NOMO-1 (cell line): ENCODE measurements at regions not wholly inside any gene's neighbourhood (a gene's known extent, or its start where the extent isn't known, plus 50 kb on each side); places are given as distances from the start of the nearest gene placed in this dataset.

ENCODE experiments used
- DNase-seq, 2 experiments: peaks; one replicate each; lab custom pipeline; 2025; ENCODE audit not compliant: unreplicated experiment in 2 of 2; lab: John Stamatoyannopoulos, UW

DNA sequence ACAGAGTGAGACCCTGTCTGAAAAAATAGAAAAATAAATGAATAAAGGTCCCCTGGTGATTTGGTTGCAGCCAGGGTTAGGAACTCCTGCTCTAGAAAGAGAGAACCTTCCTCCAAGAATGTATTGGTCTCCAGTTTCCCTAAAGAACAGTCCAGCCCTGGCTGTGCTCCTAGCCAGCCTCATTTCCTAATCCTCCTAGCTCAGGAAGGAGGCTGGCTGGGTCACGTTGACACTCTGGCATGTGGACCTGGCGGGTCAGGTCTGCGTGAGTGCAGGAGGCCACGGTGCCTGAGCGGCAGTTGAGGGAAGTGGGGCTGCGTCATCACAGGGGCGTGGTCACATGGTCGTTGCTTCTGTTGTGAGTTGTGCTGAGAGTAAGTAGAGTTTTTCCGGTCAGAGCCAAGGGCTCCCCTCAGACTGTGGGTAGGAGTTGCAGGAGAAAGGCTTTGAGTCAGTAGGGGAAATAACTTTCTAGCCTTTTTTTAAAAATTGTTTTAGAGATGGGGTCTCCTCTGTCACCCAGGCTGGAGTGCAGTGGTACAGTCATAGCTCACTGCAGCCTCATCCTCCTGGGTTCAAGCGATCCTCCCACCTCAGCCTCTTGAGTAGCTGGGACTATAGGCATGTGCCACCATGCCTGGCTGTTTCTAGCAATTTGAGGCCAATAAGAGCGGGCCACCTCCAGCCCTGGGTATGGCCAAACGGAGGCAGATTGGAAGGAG lies 194.0 kb upstream of the CIBAR2 start:
- peak; percentile 81 to 90 for DNase-seq

DNA sequence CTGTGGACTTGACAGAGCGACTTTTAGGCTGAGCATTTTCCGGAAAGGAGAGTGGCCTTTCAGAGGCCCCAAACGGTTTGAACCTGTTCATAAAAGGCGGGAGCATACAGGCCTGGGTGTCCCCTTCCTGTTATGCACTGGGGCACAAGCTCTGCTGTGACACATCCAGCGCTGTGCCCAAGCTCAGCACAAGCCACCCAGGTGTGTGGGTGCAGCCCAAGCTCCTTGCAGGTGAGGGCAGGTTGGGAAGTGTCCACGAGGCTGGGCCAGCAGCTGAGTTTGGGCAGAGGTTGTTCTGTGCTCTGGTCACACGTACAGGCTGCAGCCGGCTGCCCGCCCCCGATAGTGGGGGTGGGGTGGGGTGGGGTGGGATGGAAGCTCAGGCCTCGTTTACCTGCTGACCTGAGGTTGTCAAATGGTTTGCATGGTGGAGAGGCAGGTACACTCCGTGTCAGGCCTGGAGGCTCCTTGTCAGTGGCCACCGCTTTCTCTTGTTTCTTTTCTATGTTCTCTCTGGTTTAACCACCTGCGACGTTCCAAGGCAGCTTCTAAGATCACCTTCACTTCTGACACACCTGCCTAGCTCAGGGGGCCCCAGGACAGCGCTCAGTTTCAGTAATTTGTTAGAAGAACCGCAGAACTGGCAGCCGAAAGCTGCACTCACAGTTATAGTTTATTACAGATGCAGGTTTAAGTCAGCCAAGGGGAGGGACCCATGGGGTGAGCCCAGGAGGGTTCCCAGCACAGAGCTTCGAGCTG lies 194.7 kb upstream of the CIBAR2 start:
- no peak for DNase-seq

DNA sequence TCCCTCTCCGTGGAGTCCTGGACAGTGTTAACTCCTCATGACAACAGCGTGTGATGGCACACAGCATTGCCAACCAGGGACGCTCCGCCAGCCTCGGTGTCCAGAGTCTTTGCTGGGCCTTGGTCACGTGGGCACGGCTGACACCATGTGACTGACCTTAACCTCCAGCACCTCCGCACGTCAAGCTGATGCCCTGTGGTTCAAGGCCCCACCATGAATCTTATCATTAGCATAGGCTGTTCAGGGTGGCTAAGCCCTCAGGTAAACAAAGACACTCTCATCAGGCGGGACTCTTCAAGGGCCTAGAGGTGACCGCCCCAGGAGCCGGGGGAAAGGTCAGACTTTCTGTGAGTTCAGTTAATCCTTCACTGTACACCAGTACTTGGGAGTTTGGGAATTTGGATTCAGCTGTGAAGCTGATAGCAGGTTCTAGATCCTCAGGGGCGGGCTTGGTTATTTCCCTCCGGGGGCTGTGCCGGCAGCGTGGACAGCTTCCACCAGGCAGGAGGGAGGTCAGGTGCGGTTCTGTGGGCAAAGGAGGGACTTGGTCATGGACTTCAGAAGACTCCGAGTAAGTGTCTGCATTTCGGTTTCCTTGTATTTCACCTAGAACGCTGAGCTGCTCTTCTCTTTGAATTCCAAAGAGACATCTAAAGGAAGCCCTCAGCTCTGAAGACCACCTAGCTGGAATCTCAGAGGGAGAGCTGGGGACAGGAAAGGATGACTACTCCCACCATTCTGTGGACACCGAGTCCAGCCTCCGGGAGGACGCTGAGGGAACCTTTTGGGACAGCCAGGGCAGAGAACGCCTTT lies 195.5 kb upstream of the CIBAR2 start:
- no peak for DNase-seq

DNA sequence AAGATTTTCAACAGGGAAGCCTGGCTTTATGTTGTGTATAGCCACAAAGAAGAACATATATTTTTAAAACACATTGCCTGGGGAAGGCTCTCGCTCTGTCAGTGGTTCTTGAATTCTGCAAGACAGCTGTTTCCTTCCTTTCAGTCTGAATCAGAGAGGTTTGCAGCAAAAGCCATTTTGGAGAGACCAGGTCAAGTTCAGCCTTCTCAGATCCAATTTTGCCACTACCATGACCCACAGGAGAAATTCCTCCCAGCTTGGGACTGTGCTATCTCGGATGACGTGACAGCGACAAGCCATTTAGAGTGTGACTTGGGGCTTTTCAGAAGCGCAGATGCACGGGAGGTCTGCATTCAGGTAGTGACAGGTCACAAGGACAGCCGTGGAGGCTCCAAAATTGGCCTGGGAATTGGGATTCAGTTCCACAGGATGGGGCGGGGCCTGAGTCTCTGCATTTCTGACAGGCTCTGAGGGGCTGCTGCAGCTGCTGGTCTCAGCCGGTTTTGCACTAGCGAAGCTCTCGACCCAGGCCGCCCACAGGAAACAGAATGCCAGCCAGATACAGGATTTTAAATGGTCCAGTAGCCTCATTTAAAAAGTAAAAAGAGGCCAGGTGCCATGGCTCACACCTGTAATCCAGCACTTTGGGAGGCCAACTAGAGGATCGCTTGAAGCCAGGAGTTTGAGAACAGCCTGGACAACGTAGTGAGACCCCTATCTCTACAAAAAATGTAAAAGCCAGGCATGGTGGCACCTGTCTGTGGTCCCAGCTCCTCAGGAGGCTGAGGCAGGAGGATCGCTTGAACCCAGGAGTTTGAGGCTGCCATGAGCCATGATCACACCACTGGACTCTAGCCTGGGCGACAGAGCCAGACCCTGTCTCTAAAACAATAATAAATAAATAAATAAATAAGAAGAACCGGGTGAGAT lies 196.6 kb upstream of the CIBAR2 start:
- DNase-seq: peak; percentile 25 to 39

DNA sequence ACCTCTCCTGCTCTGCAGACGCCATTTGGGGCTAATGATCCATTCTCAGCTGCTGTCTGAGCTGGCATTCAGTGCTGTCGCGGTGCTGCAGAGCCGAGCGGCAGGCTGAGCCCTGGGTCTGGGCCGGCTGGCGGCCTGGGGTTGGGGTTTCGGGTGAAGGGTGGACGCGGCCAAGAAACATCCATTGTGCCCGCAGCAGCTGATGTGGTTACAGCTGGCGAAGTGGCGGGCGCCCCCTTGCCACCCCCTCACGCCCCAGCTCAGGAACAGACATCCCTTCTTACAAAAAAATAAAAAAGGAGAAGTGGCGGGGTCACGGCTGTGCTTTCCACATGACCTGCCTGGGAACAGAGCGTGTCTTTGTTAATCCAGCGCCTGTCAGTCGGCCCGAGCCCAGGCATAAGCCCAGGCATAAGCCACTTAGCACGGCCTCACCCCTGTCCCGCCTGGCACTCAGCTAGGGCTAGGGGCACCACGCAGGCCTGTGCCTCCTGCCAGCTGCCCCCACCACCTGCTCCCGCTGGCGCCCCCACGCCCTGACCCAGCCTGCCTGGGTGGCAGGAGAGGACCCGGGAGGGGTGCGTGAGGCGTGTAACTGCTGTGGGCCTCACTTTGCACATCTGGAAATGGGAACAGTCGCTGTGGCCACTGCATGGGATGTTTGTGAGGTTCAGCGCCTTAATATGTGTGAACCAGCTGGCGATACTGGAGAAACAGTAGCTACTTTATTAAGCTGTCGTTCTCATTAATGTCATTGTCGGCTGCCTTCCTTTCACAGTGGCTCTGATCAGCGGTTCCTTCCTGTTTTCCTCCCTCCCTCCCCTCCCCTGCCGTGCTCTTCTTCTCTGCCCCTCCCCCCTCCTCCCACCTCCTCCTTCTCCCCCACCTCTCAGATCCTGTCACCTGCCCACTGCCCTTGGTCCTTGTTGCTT lies 197.7 kb upstream of the CIBAR2 start:
- peak; percentile 82 to 83 for DNase-seq

DNA sequence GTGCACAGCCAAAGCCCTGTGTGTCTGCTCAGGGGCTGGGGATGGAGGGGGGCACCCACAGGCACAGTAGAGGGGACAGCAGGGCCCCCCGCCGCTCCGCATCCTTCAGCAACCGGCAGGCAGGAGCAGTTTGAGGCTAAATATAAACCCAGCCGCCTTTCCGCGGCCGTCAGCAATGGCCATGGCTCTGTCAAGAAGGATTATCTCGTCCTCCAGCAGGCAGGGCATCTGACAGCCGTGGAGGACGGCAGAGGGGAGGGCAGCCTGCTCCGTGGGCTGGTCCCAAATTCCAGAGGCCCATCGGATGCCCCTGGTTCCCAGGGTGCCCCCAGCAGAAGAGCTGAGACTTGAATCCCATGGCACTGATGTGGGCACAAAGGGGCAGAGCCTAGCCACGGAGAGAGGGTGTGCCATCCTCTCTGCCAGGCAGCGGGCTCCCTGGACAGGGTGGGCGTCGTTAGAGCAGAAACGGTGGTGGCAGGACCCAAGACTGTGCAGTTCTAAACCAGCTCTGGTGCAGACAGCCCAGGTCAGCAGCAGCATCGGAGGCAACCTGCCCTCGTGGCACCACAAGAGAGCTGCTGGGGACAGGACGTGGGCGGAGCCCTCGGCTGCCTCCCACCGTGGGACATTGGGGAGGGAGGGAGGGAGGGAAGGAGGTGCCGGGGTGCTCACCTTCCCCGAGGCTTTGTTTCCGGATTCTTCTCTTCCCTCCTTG lies 198.8 kb upstream of the CIBAR2 start:
- no peak for DNase-seq

DNA sequence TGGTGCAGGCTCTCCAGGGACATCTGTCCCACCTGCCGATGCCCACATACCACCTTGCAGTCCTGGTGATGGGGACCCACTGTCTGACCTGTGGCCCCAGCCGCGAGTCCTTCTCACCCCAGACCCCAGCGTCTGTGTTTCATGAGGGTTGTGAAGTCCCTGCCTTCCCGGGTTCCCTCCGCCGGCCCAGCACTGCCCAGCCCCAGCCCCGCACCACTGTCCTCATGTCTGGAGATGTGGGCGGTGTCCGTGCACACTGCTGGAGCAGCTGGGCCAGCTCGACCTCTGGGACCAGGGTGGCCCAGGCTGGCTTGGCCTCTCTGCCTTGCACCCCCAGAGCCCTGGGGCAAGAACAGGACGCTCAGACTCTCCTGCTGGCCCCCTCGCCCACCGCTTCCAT lies 199.5 kb upstream of the CIBAR2 start:
- DNase-seq: no peak

DNA sequence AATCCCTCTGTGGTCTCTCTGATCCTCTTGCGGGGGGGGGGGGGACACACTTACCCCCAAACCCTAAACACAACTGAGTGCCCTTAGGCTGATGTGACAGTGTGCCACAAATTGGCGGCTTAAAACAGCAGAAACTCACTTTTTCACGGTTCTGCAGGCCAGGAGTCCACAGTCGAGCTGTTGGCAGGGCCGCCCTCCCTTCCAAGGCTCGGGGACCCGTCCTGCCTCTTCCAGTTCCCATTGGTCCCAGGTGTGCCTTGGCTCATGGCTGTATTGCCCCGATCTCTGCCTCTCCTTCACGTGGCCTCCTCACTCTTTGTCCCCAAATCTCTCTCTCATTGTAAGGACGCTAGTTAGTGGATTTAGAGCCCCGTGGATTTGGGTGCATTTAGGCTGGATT lies 199.9 kb upstream of the CIBAR2 start:
- no peak for DNase-seq

DNA sequence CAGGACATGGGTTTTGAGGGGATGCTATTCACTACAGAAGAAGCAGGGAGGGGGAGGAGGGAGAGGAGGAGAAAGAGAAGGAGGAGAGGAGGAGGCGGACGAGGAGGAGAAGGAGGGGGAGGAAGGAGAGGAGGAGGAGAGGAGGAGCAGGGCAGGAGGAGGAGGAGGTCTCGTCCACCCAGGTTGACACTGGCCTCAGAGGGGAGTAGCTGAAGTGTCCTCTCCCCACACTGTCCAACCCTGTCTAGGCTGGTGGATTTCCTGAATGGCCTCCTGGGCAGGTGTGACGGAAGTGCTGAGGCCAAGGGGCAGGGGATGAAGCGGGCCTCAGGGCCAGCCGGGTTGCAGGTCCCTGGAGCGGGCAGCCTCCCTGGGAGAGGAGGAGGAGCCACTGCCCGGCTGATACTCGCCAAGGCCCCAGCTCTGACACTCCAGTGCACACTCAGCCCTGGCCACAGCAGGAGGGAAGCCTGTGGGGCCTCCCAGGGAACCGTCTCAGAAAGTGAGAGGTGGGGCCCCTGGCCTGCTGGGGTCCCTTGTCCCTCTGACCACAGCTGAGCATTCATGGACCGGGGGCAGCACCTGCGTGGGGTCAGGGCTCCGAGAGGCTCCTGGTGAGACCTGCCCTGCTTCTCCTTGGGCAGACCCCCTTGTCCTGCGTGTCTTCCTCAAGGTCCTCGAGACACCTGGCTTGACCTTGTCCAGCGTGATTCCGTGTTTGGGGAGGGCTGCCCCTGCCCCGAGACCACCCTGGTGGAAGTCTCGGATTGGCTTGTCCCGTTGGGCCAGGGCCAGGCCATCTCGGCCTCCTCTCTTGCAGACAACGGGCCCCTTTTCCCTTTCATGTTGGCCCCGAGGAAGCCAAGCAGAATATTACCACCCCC lies 200.6 kb upstream of the CIBAR2 start:
- no peak for DNase-seq

DNA sequence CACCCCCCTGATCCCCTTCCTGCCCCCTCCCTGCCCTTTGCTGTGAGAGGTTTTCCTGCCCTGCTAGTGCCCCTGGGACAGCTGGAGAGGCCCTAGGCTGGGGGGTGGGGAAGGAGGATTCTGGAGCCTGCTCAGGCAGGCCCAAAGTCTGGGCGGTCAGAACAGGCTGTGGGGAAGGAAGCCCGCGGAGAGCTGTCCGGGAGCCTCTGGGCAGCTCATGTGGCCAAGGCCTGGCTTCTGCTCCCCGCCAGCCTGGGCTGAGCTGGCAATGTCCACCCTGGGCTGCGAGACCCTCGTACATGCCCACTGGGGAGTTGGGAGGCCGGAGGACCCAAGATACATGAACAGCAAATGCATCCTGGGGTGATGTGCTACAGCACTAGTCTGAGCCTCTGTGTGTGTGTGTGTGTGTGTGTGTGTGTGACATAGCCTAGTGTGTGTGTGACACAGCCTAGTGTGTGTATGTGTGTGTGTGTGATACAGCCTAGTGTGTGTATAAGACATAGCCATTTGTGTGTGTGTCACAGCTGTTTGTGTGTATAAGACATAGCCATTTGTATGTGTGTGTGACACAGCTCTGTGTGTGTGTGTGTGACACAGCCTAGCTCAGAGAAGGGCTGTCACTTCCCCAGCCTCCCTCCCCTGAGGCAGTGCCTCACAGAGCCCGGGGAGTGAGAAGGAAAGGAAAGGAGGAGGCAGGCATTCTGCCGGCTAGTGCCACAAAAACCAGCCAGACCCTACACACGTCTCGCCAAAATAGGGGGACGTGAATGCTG lies 201.4 kb upstream of the CIBAR2 start:
- no peak for DNase-seq

DNA sequence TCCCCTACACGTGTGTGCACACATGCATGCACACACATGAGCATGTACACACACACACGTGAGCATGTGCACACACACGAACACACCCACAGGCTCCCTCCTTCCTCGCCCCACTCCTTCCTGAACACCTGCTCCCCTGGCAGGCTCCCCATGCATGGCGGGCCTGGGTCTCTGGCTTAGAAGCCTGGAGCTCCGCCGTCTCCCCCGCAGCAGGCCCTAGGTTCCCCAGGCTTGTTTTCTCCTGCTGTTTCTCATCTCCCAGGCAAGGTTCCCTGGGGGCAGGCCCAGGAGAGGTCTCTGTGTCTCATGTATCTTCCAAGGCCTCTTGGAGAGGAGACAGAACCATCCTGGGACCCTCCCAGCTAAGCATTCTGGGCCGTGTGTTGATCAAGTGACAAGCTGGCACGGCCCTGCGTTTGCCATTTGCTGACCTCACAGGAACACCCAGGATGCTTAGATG lies 202.3 kb upstream of the CIBAR2 start:
- DNase-seq: no peak

DNA sequence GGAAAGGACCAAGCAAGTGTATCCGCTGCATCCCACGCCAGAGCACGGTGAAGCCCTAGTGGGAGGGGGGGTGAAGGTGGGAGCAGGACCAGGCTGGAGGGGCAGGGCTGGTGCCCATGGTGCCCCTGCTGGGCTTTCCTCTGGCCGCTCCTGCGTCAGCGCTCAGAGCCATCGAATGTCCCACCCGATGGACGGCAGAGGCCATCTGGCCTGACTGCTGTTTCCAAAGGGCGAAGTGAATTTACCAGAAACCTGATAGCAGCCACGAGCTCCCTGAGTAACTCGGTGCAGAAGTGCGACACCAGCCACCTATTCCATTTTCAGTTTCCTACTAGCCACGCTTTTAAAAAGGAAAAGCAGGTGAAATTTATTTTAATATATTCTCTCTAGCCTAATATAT lies 203.6 kb upstream of the CIBAR2 start:
- no peak for DNase-seq

DNA sequence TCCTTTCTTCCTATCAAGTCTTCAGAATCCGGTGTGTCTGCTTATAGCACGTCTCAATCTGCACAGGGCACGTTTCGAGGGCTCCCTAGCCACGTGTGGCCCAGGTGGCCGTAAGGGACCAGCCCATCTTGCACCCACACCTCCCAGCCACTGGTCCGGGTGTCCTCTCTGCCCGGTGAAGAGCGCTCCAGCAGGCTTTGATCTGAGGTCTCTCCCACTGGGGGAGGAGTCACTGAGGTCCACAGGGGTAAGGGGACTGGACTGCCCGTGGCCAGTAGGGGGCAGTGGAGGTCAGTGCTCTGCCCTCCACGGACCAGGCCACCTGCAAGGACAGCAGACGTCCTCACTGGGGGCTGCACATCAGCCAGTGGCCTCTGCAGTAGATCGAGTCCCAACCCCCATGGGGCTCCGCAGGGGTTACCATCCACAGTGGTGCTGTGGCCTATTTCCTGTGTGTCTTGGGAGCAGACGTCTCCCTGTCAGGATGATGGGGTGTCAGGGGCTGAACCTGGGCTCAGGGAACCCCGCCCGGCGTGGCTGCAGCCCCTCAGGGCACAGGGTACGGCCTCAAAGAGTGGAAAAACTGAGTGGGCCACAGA lies 204.1 kb upstream of the CIBAR2 start:
- peak; percentile 38 to 47 for DNase-seq

DNA sequence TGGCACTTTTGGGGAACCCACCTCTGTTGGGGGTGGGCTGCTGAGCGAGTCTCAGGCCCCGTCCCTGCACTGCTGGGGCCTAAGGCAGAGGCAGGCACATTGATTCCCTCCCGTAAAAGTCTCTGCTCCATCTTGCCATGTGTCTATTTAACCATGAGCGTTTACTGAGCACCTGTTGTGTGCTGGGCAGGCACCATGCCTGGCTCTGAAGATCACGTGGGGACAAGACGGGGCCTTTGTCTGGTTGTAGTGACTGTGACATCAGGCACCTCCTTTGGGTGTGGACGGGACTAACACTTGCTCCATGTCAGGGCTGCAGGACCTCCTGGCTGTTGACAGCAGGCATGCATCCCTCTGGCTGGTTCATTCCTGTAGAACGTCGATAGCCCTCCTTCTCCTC lies 204.7 kb upstream of the CIBAR2 start:
- DNase-seq: no peak

DNA sequence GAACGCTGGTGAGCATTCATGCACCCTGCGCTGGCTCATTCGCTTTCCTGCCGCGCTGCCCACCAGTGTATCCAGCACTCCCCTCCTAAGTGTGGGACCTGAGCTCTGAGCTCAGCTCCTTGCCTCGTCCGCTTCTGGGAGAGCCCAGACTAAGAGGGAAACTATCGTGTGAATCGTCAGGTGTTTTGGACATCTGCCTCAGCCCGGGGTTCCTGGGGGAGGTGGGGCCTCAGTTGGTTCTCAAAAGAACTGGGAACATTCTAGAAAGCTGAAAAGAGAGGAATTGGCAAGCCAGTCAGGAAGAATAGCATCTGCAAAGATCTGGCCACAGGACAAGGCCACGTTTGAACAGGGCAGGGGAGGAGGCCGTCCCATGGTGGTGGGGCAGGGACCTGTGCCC lies 205.4 kb upstream of the CIBAR2 start:
- no peak for DNase-seq

DNA sequence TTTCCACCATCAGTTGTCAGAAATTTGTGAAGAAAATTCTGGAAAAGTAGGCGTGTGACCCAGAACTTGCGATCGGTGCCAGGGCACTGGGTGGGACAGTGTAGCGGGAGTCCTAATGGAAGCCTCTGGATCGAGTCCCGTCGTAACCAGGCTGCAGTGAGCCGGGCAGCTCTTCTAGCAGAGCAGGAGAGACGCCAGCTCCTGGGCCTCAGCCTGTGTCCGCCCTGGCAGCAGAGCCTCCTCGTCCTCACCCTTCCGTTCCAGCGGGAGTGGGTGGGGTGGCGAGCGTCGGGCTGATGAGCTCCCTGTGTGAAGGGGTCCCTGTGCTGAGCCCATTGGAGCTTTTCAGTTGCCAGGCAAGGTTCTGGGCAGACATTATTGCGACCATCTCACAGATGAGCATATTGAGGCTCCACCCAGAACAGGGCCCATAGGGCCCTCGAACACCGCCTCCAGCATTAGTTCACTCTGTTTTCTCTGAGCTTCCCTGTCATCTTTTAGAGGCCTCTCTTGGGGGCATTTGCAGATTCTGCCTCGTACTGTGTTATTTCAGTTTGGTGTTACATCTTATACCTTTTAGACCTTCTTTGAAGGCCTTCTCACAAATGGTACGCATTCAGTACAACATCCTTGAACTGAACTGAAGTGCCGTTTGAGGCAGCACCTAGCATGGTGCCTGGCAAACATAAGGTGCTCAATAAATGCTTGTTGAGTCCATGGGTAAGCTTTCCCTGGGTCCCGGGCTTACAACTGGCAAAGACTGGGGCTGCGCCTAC lies 207.1 kb upstream of the CIBAR2 start:
- no peak for DNase-seq
